Activated CD4-positive, alpha-beta T cell treated with anti-CD3 and anti-CD28 coated beads, Interleukin-2, amount 10 ng/mL, durations not matched to agents 24 days and 14 days (primary cell): ENCODE measurements at regions not wholly inside any gene's neighbourhood (a gene's known extent, or its start where the extent isn't known, plus 50 kb on each side); places are given as distances from the start of the nearest gene placed in this dataset.

ENCODE experiments used
- DNase-seq: peaks from one replicate; pipeline ENCODE4 v3.0.0; 2022
- H3K27ac Mint-ChIP-seq: one replicate; pipeline ENCODE4 v1.8.0; 2022; ENCODE audit warnings: mild to moderate bottlenecking, mixed read lengths
- H3K27me3 Mint-ChIP-seq: one replicate; pipeline ENCODE4 v1.8.0; 2022; ENCODE audit warnings: mixed read lengths
- H3K36me3 Mint-ChIP-seq: one replicate; pipeline ENCODE4 v1.8.0; 2022; ENCODE audit warnings: low read depth, mild to moderate bottlenecking, mixed read lengths
- H3K4me1 Mint-ChIP-seq: one replicate; pipeline ENCODE4 v1.8.0; 2021; ENCODE audit warnings: mixed read lengths
- H3K4me3 Mint-ChIP-seq: one replicate; pipeline ENCODE4 v1.8.0; 2022; ENCODE audit warnings: mild to moderate bottlenecking, moderate library complexity, mixed read lengths
- H3K9me3 Mint-ChIP-seq: one replicate; pipeline ENCODE4 v1.8.0; 2021; ENCODE audit warnings: mixed read lengths
- intact Hi-C: fragments of 100-400 bp; cut with micrococcal nuclease; formaldehyde crosslinking; loops from one replicate; pipeline ENCODE4 v1.15.1; 2023

DNA sequence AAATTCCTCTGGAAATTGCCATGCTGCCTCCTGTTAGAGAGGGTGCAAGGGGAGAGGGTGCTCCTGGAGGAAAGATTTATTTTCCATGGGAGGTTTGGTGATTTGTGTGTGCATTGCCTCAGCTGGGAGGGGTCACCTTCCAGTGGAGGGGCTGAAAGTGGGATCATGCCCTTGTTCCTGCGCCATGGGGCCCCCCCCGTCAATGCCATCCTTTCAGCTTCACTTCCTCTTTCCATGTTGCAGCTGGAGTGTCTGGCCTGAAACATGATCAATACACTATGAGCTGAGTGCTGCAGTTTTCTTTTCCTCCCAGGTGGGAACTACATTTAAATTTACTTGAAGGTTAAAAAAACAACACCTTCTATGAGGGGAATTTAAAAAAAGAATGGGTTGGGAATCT lies 176.8 kb downstream of the MELK start:
- intact Hi-C loops: no loop called here
- no peaks in the 10 kb centered on the region for H3K36me3 Mint-ChIP-seq
- DNase-seq: no peak
- H3K27me3 Mint-ChIP-seq: peaks cover 18% of the 10 kb centered on the region
- no peak overlapping the region for H3K4me3 Mint-ChIP-seq
- H3K27ac Mint-ChIP-seq: no peak overlapping the region
- no peaks in the 10 kb centered on the region for H3K4me1 Mint-ChIP-seq
- H3K9me3 Mint-ChIP-seq: no peaks in the 10 kb centered on the region

DNA sequence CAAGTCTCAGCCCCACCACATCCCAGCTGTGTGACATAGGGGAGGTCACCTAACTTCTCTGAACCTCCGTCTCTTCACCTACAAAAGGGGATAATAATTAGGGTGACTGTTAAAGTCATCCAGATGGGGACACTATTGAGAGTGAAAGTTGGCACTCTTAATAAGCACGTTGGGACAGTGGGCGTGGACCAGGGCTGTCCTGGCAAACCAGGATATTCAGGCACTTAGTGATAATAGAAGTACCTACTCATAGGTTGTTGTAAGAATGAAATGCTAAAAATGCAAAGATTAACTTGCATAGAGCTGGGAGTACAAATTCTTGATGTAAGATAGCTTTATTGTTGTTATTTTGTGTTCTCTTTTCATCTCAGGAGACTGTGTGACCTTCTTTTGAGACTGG lies 177.9 kb downstream of the MELK start:
- no peak overlapping the region for H3K27ac Mint-ChIP-seq
- H3K4me1 Mint-ChIP-seq: no peaks in the 10 kb centered on the region
- H3K9me3 Mint-ChIP-seq: no peaks in the 10 kb centered on the region
- H3K27me3 Mint-ChIP-seq: peaks cover 21% of the 10 kb centered on the region
- DNase-seq: no peak
- intact Hi-C loops: no loop called here
- H3K4me3 Mint-ChIP-seq: no peak overlapping the region
- H3K36me3 Mint-ChIP-seq: no peaks in the 10 kb centered on the region

DNA sequence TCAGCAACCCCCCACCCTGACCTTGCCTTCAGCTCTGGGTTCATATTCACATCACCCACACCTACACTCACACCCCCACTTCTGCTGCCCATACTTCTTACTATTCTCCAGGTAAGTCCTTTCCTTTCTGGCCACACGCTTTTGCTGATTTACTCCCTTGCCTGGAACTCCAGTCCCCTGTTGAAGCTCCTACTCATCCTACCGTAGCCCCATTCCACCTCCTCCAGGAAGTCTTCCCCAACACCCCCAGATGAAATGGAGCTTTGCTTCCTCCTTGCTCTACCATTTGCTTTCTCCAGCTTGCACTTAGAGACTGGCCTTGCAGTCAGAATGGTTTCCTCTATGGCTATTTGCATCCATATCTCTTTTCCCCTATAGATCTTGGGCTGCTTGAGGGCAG lies 182.3 kb downstream of the MELK start:
- Mint-ChIP-seq H3K27ac (no peak overlapping the region), H3K4me3 (no peak overlapping the region), H3K9me3 (no peaks in the 10 kb centered on the region), H3K4me1 (no peaks in the 10 kb centered on the region), H3K27me3 (peaks cover 21% of the 10 kb centered on the region), H3K36me3 (no peaks in the 10 kb centered on the region)
- intact Hi-C loops: no loop called here
- DNase-seq: no peak

DNA sequence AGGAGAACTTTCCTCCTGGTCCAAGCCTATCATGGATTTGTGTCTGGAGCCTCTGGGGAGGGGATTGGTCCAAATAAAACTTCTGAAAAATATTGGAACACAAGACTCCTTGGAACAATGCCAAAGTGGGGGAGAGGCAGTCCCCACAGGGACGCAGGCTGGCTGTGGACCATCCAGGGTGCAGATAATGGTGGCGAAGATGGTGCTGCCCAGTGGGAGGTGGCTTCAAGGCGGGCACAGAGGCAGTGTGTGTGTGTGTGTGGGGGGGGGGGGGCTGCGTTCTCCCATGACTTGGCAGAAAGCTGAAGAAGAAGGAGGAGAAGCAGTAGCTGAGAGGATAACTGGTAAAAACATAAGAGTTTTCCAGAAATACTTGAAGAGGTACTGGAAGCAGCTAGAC lies 186.4 kb downstream of the MELK start:
- no peaks in the 10 kb centered on the region for H3K4me1 Mint-ChIP-seq
- no peak overlapping the region for H3K27ac Mint-ChIP-seq
- no peaks in the 10 kb centered on the region for H3K36me3 Mint-ChIP-seq
- H3K9me3 Mint-ChIP-seq: no peaks in the 10 kb centered on the region
- peaks cover 11% of the 10 kb centered on the region for H3K27me3 Mint-ChIP-seq
- DNase-seq: no peak
- intact Hi-C loops: no loop called here
- H3K4me3 Mint-ChIP-seq: no peak overlapping the region

DNA sequence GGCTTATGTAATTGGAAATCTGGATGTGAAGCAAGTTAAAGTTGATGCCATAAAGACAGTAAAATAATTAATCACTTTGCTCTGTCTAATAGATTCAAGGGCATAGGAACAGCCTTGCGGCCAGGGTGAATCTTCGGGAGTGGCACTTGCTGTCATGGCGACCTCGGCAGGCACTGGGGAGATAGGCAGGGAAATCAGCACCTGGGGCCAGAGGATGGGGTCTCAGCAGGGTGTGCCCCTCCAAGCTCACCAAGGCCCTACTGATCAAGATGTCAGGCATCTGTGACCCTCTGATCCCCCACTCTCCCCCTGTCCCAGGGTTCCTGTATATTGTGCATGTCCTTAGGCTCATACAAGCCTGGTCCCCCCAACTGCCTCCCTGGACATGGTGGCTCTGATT lies 187.3 kb downstream of the MELK start:
- H3K36me3 Mint-ChIP-seq: no peaks in the 10 kb centered on the region
- DNase-seq: no peak
- H3K27me3 Mint-ChIP-seq: peaks cover 9% of the 10 kb centered on the region
- H3K9me3 Mint-ChIP-seq: no peaks in the 10 kb centered on the region
- H3K4me3 Mint-ChIP-seq: no peak overlapping the region
- no peaks in the 10 kb centered on the region for H3K4me1 Mint-ChIP-seq
- no peak overlapping the region for H3K27ac Mint-ChIP-seq
- intact Hi-C loops: no loop called here

DNA sequence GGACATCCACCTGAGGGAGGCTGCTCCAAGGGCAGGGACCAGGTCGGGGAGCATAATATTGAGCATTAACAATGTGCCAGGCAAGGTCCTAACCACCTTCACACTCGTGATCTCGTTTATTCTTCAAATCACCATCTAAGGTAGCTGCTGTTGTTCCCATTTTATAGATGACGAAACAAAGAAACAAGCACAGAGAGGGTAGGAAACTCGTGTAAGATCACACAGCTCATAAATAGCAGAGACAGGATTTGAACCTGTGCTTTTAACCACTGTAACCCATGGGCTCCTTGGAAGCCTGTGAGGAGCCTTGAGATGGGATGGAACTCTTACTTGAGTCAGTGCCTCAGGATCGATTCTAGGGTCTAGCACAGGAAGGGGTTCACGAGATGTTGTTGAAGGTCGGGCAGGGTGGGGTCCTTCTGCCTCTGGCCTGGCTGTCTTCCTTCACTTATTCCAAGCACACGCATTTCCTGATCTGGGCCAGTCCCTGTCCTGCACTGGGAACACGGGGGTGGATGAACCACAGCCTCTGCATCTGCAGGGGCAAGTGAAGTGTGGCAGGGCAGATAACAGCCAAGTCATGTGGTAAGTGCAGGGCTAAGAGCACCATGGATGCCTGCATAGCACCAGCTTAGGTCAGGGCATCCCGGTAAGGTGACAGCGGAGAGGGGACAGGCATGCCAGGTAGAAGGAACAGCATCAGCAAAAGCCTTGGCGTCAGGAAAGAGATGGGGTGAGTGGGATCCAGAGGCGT lies 188.1 kb downstream of the MELK start:
- no peaks in the 10 kb centered on the region for H3K9me3 Mint-ChIP-seq
- DNase-seq: no peak
- H3K27ac Mint-ChIP-seq: no peak overlapping the region
- peaks cover 8% of the 10 kb centered on the region for H3K27me3 Mint-ChIP-seq
- H3K36me3 Mint-ChIP-seq: no peaks in the 10 kb centered on the region
- H3K4me3 Mint-ChIP-seq: no peak overlapping the region
- no peaks in the 10 kb centered on the region for H3K4me1 Mint-ChIP-seq
- intact Hi-C loops: no loop called here

DNA sequence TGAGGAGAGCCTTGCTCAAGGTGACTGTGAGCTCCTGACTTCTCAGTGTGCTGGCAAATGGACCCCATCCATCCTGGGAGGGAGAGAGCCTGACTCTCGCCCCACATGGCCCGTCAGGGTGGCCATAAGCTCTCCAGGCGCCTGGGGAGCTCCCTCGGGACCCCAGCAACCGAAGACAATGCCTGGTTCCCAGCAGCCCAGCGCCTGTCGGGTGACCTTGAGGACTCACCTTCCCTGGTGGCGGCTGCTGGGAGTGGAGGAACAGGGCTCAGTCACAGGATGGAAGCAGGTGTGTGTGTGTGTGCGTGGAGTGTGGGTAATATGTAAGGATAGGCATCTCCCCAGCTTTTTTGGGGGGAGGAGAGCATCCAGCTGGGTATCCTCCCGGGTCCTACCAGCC lies 190.3 kb downstream of the MELK start:
- intact Hi-C loops: no loop called here
- no peak overlapping the region for H3K27ac Mint-ChIP-seq

DNA sequence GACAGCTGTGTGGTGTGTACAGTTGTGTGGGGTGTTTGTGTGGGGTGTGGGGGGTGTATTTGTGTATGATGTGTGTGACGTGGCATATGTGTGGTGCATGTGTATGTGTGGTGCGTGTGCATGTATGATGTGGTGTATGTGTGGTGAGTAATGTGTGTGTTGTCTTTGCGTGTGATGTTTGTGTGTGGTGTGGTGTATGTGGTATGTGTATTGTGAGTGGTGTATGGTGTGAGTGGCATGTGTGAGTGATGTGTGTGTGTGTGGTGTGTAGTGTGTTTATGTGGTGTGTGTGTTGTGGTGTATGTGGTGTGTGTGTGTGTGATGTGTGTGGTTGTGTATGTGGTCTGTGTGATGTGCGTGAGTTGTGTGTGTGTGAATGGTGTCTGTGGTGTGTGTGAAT lies 191.1 kb downstream of the MELK start:
- no peaks in the 10 kb centered on the region for H3K36me3 Mint-ChIP-seq
- intact Hi-C loops: no loop called here
- no peak overlapping the region for H3K4me3 Mint-ChIP-seq
- peaks cover 2% of the 10 kb centered on the region for H3K4me1 Mint-ChIP-seq
- DNase-seq: no peak
- H3K9me3 Mint-ChIP-seq: no peaks in the 10 kb centered on the region
- no peak overlapping the region for H3K27ac Mint-ChIP-seq
- H3K27me3 Mint-ChIP-seq: peaks cover 7% of the 10 kb centered on the region

More for the DNA sequence above, 190.3 kb downstream of the MELK start:
- H3K27me3 Mint-ChIP-seq: peaks cover 4% of the 10 kb centered on the region
- DNase-seq: no peak
- no peaks in the 10 kb centered on the region for H3K36me3 Mint-ChIP-seq
- H3K4me3 Mint-ChIP-seq: no peak overlapping the region
- no peaks in the 10 kb centered on the region for H3K9me3 Mint-ChIP-seq
- peaks cover 2% of the 10 kb centered on the region for H3K4me1 Mint-ChIP-seq

DNA sequence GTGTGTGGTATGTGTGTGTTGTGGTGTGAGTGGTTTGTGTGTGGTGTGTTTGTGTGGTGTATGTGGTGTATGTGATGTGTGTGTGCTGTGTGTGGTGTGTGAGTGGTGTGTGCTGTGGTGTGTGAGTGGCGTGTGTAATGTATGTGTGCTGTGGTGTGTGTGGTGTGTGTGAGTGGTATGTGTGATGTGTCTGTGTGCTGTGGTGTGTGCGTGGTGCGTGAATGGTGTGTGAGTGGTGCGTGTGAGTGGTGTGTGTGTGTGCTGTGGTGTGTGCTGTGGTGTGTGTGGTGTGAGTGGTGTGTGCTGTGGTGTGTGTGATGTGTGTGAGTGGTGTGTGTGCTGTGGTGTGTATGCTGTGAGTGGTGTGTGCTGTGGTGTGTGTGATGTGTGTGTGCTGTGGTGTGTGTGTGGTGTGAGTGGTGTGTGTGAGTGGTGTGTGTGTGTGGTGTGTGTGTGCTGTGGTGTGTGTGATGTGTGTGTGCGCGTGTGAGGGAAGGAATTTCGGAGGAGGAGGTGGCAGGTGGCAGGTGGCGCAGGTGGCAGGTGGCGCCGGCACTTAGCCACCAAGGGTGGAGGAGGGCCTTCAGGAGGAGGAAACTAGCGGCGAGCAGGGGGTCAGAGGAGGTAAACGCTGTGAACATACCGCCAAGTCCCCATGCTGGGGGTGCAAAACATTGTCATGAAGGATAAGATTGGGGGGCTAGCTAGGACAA lies 191.8 kb downstream of the MELK start:
- H3K27me3 Mint-ChIP-seq: peaks cover 11% of the 10 kb centered on the region
- H3K4me1 Mint-ChIP-seq: peaks cover 2% of the 10 kb centered on the region
- no peaks in the 10 kb centered on the region for H3K36me3 Mint-ChIP-seq
- DNase-seq: no peak
- intact Hi-C loops: no loop called here
- H3K27ac Mint-ChIP-seq: no peak overlapping the region
- H3K4me3 Mint-ChIP-seq: no peak overlapping the region
- H3K9me3 Mint-ChIP-seq: no peaks in the 10 kb centered on the region

DNA sequence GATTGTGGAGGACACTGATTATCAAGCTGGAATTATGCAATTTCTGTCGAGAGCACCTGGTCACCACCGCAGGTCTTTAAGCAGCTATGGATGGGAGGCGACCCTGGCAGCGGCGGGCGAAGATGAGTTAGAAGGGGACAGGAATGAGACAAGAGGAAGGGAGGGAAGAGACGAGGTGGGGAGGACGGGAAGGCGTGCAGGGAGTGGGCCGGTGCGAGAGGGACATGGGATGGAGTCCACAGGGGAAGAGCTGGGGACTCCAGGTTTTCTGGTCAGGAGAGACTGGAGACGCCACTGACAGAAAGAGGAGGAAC lies 192.3 kb downstream of the MELK start:
- no peaks in the 10 kb centered on the region for H3K36me3 Mint-ChIP-seq
- no peak overlapping the region for H3K27ac Mint-ChIP-seq
- no peaks in the 10 kb centered on the region for H3K9me3 Mint-ChIP-seq
- DNase-seq: no peak
- H3K4me1 Mint-ChIP-seq: peaks cover 2% of the 10 kb centered on the region
- intact Hi-C loops: no loop called here
- H3K4me3 Mint-ChIP-seq: no peak overlapping the region
- H3K27me3 Mint-ChIP-seq: peaks cover 7% of the 10 kb centered on the region

DNA sequence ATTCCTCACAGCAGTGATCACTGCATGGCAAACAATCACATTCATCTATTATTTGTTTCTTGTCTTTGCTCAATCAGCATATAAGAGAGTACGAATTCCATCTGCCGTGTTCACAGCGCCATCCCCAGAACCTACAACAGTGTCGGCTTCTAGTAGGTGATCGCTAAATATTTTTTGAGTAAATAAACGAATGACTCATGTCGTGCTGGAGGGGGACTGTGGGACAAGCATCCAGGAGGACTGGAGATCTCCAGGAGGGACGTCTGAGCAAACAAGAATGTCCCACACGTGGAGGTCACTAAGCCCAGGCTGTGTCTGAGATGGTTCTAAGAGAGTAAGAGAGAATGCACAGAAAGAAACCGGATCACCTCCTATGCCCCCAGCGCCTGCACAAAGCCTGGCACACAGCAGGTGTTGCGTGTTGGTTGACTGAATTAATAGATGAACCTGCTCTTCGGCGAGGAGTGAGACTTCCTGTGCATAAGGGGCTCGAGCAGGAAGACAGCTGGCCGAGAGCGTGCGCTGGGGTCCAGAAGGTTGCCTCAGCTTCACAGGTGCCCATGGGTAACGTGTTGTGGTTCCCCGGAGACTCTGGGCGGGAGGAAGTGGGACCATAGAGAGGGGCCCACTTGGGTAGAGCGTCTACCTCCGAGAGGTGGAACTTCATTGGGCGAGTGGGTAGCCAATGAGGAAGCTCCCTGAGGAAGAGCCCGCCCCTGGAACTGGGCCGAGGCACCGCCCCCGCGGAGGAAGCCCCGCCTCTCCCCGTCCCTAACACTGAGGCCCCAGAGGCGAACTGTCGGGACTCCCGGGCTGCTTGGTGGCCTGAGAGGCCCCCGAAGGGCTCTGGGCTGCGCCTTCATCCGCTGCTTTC lies 193.0 kb downstream of the MELK start:
- intact Hi-C loops: no loop called here
- H3K4me3 Mint-ChIP-seq: no peak overlapping the region

DNA sequence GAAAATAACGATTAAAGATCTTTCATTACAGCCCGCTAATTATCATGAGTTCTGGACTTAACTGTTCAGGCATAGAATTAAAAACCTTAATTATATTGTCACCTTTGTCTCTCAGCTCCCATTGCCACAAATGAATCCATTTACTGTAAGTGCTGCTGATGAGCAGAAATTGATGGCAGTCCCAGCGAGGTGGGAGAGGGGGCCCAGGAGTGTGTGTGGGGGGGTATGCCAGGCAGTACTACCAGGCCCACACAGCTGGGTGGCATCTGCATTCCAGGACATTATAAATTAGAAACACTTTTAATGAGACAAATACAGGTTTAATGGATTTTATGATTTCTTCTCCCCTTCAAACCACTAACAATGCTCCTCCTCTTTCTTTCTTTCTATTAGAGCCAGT lies 196.0 kb downstream of the MELK start:
- no peak overlapping the region for H3K4me3 Mint-ChIP-seq
- no peak for DNase-seq
- H3K36me3 Mint-ChIP-seq: no peaks in the 10 kb centered on the region
- peaks cover 2% of the 10 kb centered on the region for H3K4me1 Mint-ChIP-seq
- H3K27ac Mint-ChIP-seq: no peak overlapping the region
- H3K27me3 Mint-ChIP-seq: peaks cover 9% of the 10 kb centered on the region
- no peaks in the 10 kb centered on the region for H3K9me3 Mint-ChIP-seq
- intact Hi-C loops: no loop called here

More for the DNA sequence above, 193.0 kb downstream of the MELK start:
- H3K27me3 Mint-ChIP-seq: peaks cover 7% of the 10 kb centered on the region
- peak; percentile 95 for DNase-seq
- H3K27ac Mint-ChIP-seq: no peak overlapping the region
- H3K4me1 Mint-ChIP-seq: peaks cover 2% of the 10 kb centered on the region
- no peaks in the 10 kb centered on the region for H3K36me3 Mint-ChIP-seq
- H3K9me3 Mint-ChIP-seq: no peaks in the 10 kb centered on the region

DNA sequence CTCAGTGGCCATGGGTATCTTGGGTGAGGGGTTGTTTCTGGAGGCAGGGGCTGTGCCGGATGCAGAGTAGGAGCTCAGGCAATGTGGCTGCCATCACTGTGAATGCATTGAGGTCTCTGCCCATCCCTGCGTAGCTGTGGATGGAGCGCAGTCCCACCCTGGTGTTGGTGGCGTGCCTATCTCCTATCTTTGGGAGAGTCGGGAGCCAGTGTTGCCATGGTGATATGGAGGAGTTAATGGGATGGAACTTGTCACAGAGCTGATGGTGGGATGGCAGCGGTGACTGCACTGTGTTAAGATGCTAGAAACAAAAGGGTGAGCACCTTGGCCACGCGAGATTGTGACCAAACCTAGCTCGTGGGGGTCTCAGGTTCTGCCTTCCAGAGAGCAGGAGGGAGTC lies 197.3 kb downstream of the MELK start:
- H3K36me3 Mint-ChIP-seq: no peaks in the 10 kb centered on the region
- no peak overlapping the region for H3K27ac Mint-ChIP-seq
- peaks cover 9% of the 10 kb centered on the region for H3K27me3 Mint-ChIP-seq
- intact Hi-C loops: no loop called here
- no peak for DNase-seq
- H3K4me3 Mint-ChIP-seq: no peak overlapping the region
- H3K9me3 Mint-ChIP-seq: no peaks in the 10 kb centered on the region
- H3K4me1 Mint-ChIP-seq: peaks cover 2% of the 10 kb centered on the region
